Upper lobe of left lung (tissue), 6 donors: ENCODE measurements at regions not wholly inside any gene's neighbourhood (a gene's known extent, or its start where the extent isn't known, plus 50 kb on each side); places are given as distances from the start of the nearest gene placed in this dataset.
"Not testable (repeated sequence)": the region's sequence is repeated elsewhere in the genome, so short reads cannot be mapped to it uniquely, and the experiment has no call there.

Source experiments
- ATAC-seq, 2 donors: fragments of 200-7000 bp; cut with Tn5 transposase; one replicate each; pipeline ENCODE4 v1.9.1; 2022; ENCODE audit warnings: mild to moderate bottlenecking in 2 of 2, moderate library complexity in 2 of 2; ENCODE audit not compliant: low FRiP score in 2 of 2
- DNase-seq, 2 donors: peaks; one replicate each; pipeline ENCODE4 v3.0.0-alpha.2; 2019 to 2020
- H3K27ac ChIP-seq, 4 donors: fragments of 200-600 bp; sonication (generic); one replicate each; pipeline ENCODE4 v1.5.1; 2016 to 2019
- H3K27me3 ChIP-seq, 4 donors: fragments of 200-600 bp; sonication (generic); one replicate each; pipeline ENCODE4 v1.5.1; 2017 to 2019
- H3K36me3 ChIP-seq, 4 donors: fragments of 200-600 bp; sonication (generic); one replicate each; pipeline ENCODE4 v1.5.1; 2016 to 2019
- H3K4me1 ChIP-seq, 4 donors: fragments of 200-600 bp; sonication (generic); one replicate each; pipeline ENCODE4 v1.5.1; 2018 to 2019
- H3K4me3 ChIP-seq, 4 donors: fragments of 200-600 bp; sonication (generic); one replicate each; pipeline ENCODE4 v1.5.1; 2017 to 2019; ENCODE audit warnings: mild to moderate bottlenecking in 2 of 4, moderate library complexity in 1 of 4
- H3K9me3 ChIP-seq, 4 donors: fragments of 200-600 bp; sonication (generic); one replicate each; pipeline ENCODE4 v1.5.1; 2018 to 2019
- CTCF ChIP-seq, 6 experiments: fragments of 450-650 bp in 4 of 6; fragments of 200-600 bp in 2 of 6; sonication (generic) in 2 of 6; IDR thresholded peaks; one replicate each; pipeline ENCODE4 v1.5.1; 2016 to 2019; ENCODE audit warnings: antibody characterized with exemption in 6 of 6
- EP300 ChIP-seq, 4 donors: sonication (generic); formaldehyde crosslinking; IDR thresholded peaks; one replicate each; pipeline ENCODE4 v1.5.1; 2017; ENCODE audit warnings: antibody characterized with exemption in 4 of 4, control low read depth in 2 of 4
- POLR2A ChIP-seq, 4 donors: fragments of 450-650 bp; IDR thresholded peaks; one replicate each; pipeline ENCODE4 v1.5.1; 2016 to 2017; ENCODE audit warnings: antibody characterized with exemption in 4 of 4, mild to moderate bottlenecking in 2 of 4
- POLR2AphosphoS5 ChIP-seq, 2 donors: sonication (generic); formaldehyde crosslinking; IDR thresholded peaks; one replicate each; pipeline ENCODE4 v1.5.1; 2017; ENCODE audit warnings: antibody characterized with exemption in 2 of 2
- WGBS, 2 donors: methylation state at CpG; one replicate each; pipeline ENCODE4 v1.1.5; 2017 to 2018; 5-methylcytosine and 5-hydroxymethylcytosine counted together
- donor health status: DM: no; HTN: no; CAD: no; lungs with moderate emphysema.
- donor health status: DM: no; HTN: yes; CAD: no; lungs with severe emphysema.

GRCh38 chr12:9543341-9543740 is 64.4 kb downstream of the KLRB1 start:
- not testable (repeated sequence) for H3K27ac ChIP-seq, H3K9me3 ChIP-seq, H3K4me3 ChIP-seq, H3K4me1 ChIP-seq, H3K36me3 ChIP-seq, ATAC-seq, H3K27me3 ChIP-seq, DNase-seq
- WGBS, 2 donors, result 96% methylated on average over 5 of the region's 5 CpGs; no CpG with 5 or more reads in 1 of the 2 donors

DNA sequence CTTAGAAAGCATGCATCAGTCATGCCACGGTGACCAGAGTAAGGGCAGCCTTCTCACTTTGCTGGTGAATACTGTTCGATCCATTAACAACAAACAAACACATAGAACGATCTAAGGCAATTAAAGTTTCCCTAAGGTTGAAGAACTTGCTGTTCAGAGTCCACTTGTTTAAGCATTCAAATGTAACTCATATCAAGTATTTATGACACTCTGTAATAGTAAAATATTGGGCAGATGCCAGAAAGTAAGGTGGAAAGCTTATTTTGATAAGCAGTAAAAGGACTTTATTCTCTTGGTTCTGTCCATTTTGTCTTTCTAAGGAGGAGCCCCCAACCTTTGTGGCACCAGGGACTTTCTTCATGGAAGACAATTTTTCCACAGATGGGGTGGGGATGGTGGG is 64.9 kb downstream of the KLRB1 start:
- DNase-seq, H3K27ac ChIP-seq: not testable (repeated sequence)

DNA sequence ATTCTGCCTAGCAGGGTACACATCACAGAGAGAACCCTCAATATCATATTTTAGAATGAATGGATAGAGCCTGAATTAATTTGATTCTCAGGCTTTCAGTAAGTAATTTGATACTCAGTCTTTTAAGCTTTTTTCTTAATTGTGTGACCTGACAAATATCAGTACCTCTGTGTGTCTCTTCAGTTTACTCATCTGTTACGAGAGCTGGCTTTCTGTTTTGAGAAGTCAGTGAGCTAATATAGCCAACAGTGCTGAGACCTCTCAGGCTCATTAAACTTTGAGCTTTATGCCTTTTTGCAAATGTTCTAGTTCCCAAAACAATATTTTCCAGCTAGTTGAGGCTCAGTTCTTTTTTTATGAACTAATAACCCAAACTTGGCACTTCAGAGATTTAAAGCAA is 91.8 kb downstream of the KLRB1 start:
- not testable (repeated sequence) for H3K27ac ChIP-seq, ATAC-seq, H3K9me3 ChIP-seq, DNase-seq, H3K4me3 ChIP-seq, H3K27me3 ChIP-seq, H3K4me1 ChIP-seq, H3K36me3 ChIP-seq
- WGBS, 2 donors, result 85 to 94% methylated on average over 1 of the region's 1 CpG

More for the DNA sequence above, 64.9 kb downstream of the KLRB1 start:
- H3K36me3 ChIP-seq, ATAC-seq, H3K4me3 ChIP-seq, H3K9me3 ChIP-seq, H3K4me1 ChIP-seq, H3K27me3 ChIP-seq: not testable (repeated sequence)
- WGBS, 2 donors, result 88 to 95% methylated on average over 2 to 3 of the region's 3 CpGs

DNA sequence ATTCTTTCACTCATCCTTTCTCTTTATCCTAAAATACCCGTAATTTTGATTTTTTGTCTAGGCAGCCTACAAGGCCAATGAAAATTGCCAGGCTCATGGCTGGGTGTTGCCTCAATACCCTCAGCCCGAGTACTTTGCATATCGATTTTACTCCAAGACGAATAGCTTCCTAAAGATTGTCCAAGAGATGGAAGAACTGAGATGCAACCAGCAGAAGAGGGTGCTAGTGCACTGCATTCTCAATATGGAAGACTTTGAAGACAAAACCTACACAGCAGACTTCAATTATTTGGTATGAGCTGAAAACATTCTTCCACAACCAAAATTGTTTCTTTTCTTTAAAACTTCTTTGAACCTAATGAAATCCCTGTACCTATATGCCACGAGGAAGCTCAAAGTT is 95.0 kb downstream of the KLRB1 start:
- 83 to 90% methylated on average over 5 of the region's 5 CpGs for WGBS, 2 donors
- ATAC-seq, H3K9me3 ChIP-seq: not testable (repeated sequence)

DNA sequence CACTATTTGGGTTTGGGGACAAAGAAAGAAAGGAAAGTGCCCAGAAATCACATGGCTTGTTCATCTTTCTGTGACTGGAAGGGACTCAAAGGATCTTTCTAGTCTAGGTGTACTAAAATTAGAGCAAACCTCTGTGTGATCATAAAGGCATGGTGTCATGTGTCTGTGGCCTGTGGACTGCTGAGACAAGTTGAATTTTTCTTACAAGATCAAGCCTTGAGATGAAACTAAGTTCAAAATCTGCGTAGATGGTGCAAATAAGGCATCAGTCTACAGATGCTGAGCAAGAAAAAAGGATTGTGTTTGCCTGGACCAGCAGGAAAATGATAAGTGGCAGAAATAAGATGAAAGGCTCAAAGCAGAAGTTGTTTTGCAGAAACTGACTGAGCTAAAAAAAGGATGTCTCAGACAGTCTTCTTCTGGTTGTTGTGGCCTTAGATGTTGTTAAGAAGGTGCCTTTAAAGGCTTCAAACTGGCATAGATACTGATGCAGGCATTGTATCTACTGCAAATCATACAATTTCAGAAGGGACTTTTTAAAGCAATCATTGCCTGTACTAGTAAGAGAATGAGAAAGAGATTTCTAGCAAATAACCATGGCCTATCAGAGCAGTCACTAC is 97.2 kb downstream of the KLRB1 start:
- 89 to 90% methylated on average over 1 of the region's 1 CpG for WGBS, 2 donors
- ATAC-seq, H3K27ac ChIP-seq, H3K27me3 ChIP-seq, H3K4me3 ChIP-seq, H3K36me3 ChIP-seq, DNase-seq, H3K4me1 ChIP-seq, H3K9me3 ChIP-seq: not testable (repeated sequence)

More for the DNA sequence above, 95.0 kb downstream of the KLRB1 start:
- not testable (repeated sequence) for DNase-seq, H3K4me3 ChIP-seq, H3K36me3 ChIP-seq, H3K4me1 ChIP-seq, H3K27me3 ChIP-seq, H3K27ac ChIP-seq

GRCh38 chr12:9509464-9510161 is 98.1 kb downstream of the KLRB1 start:
- H3K27me3 ChIP-seq, result no peaks in the 10 kb centered on the region
- no peaks in the 10 kb centered on the region for H3K36me3 ChIP-seq
- TF ChIP-seq POLR2A (IDR thresholded peaks at IDR 0.05) (no peak), EP300 (IDR thresholded peaks at IDR 0.05) (no peak), CTCF (IDR thresholded peaks at IDR 0.05) (no peak), POLR2AphosphoS5 (IDR thresholded peaks at IDR 0.05) (no peak)
- H3K4me1 ChIP-seq, result no peaks in the 10 kb centered on the region
- DNase-seq, result no peak
- WGBS, 2 donors, result 42 to 53% methylated on average over 3 of the region's 3 CpGs
- H3K27ac ChIP-seq, result no peak overlapping the region
- no peaks in the 10 kb centered on the region for H3K9me3 ChIP-seq
- no peak overlapping the region for H3K4me3 ChIP-seq
- ATAC-seq, result no peak

DNA sequence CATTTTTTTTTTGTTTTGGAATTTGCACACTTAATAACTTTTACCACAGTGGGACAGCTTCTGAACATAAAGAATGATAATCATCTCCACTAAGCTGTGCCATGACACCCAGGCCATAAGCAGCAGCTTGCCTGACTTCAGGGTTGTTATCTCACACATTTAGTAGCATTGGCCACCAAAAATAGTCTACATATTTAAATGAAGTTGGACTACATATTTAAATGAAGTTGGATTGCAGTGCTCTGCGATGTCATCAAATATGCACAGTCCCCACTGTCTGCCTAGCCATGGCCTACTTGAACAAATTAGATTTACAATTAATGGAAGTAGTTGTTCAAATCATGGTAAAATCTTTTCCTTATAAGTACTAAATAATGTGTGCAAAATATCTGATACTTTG is 101.0 kb downstream of the KLRB1 start:
- Histone ChIP-seq H3K4me3 (no peak overlapping the region), H3K27me3 (no peaks in the 10 kb centered on the region), H3K36me3 (no peaks in the 10 kb centered on the region), H3K4me1 (no peaks in the 10 kb centered on the region), H3K9me3 (no peaks in the 10 kb centered on the region), H3K27ac (no peak overlapping the region)
- DNase-seq, result no peak
- 88 to 100% methylated on average over 1 of the region's 1 CpG for WGBS, 2 donors
- no peak for ATAC-seq
- TF ChIP-seq CTCF (IDR thresholded peaks at IDR 0.05) (no peak), POLR2A (IDR thresholded peaks at IDR 0.05) (no peak), EP300 (IDR thresholded peaks at IDR 0.05) (no peak), POLR2AphosphoS5 (IDR thresholded peaks at IDR 0.05) (no peak)

DNA sequence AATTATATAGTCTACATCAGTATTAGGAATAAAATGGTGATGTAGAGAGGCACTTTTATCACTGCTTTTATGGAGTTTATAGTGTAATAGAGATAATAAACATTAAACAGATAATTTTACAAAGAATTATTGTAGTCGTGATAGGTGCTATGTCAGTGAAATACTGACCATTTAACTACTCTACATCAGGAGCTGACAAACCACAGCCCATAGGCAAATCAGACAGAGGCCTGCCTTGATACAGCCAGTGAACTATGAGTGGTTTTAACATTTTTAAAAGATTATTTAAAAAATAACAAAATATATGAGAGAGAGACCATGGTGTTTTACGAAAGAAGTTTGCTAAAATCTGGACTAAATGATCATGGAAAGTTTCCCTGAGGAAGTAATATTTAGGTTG is 104.3 kb downstream of the KLRB1 start:
- H3K4me1 ChIP-seq, H3K9me3 ChIP-seq, H3K27me3 ChIP-seq, H3K36me3 ChIP-seq, ATAC-seq, DNase-seq, H3K27ac ChIP-seq, H3K4me3 ChIP-seq: not testable (repeated sequence)
- WGBS, 2 donors, result 93 to 97% methylated on average over 2 of the region's 2 CpGs

DNA sequence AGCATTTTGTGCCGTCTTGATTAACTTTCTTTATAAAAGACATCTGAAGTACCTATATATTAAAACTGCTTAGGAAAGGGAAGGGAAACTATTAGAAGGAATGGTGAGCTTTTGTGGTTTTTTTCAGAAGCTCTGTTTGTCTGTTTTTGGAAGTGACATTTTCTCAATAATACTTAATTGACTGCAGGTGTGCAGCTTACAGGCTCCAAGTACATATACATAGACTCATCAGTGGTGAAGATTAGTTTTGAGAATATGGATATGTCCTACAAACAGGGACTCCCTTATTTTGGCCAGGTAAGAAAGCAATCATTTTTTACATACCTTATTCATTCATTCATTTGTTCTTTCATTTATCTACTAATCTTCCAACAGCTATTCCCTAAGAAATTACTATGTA is 104.9 kb downstream of the KLRB1 start:
- not testable (repeated sequence) for DNase-seq, H3K4me1 ChIP-seq, H3K27ac ChIP-seq, ATAC-seq, H3K4me3 ChIP-seq, H3K36me3 ChIP-seq, H3K9me3 ChIP-seq, H3K27me3 ChIP-seq
- WGBS, 2 donors, result 82 to 100% methylated on average over 1 of the region's 1 CpG

GRCh38 chr12:9493325-9493724 is 114.4 kb downstream of the KLRB1 start:
- DNase-seq, H3K27ac ChIP-seq, H3K9me3 ChIP-seq, H3K4me3 ChIP-seq, H3K36me3 ChIP-seq, ATAC-seq, H3K4me1 ChIP-seq, H3K27me3 ChIP-seq: not testable (repeated sequence)

- not testable (repeated sequence) for H3K4me3 ChIP-seq, H3K4me1 ChIP-seq, DNase-seq, H3K27ac ChIP-seq, ATAC-seq, H3K36me3 ChIP-seq, H3K9me3 ChIP-seq, H3K27me3 ChIP-seq
- 95 to 96% methylated on average over 3 of the region's 3 CpGs for WGBS, 2 donors
These were observed 126.4 kb downstream of the KLRB1 start for GRCh38 chr12:9481289-9481688.
